ENCODE measurements at regions not wholly inside any gene's neighbourhood (a gene's known extent, or its start where the extent isn't known, plus 50 kb on each side); places are given as distances from the start of the nearest gene placed in this dataset.
"Not testable (repeated sequence)": the region's sequence is repeated elsewhere in the genome, so short reads cannot be mapped to it uniquely, and the experiment has no call there.

GRCh38 chr11:112661571-112661970 lies 299.6 kb upstream of the NCAM1 start:
- no peak for DNase-seq

DNA sequence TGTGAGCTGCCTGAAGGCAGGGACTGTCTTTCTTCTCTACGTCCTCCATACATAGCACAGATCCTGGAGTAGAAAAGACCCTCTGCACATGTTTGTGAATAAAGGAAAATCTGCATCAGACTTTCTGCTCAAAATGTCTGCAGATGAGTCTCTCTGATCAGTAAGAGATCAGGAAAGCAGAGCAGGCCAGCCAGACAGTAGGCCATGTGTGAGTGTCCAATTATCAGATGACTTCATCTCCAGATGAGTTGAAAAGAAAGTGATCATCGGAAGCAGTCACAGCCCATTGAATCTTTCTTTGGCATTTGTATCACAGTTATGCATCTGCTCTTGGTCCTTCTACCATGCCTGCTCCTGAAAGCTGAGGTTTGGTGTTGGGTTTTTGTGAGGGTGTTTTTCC lies 298.7 kb upstream of the NCAM1 start:
- DNase-seq: no peak

GRCh38 chr11:112663947-112664634 lies 297.1 kb upstream of the NCAM1 start:
- no peak for DNase-seq

GRCh38 chr11:112665291-112665690 lies 295.9 kb upstream of the NCAM1 start:
- DNase-seq: no peak

- DNase-seq: no peak
These were observed 295.0 kb upstream of the NCAM1 start for GRCh38 chr11:112666253-112666652.

DNA sequence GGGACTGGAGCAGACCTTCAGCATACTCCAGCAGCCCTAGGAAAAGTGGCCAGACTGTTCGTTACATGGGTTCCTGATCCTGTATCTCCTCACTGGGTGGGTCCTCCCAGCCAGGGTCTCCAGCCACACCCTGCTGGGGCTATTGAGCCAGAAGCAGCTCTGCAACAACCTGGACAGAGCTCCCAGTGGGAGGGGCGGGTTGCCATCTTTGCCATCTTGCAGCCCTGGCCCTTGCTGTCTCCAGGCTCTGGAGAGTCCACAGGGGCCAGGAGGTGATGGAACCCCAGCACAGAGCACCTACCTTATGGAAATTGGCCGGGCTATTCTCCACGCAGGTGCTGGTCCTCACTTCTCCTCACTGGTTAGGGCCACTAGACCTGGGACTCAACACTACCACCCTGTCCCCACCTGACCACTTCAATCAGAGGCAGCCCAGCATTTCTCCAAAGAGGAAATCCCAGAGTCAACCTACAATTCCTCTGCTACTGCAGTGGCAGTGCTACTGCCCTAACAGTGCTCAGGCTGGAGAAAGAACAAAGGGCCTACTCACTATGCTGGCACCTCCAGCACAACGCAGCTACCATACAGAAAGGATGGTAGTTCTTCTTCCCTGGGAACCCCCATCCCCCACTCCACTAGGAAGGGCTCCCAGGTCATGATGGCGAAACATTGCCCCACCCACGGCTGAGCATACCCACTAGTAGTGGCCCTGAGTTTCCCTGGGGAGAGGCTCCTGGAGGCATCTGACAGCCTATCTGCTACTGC lies 290.2 kb upstream of the NCAM1 start:
- peak in 2 of 3 donors; percentile 8 to 13 for DNase-seq

DNA sequence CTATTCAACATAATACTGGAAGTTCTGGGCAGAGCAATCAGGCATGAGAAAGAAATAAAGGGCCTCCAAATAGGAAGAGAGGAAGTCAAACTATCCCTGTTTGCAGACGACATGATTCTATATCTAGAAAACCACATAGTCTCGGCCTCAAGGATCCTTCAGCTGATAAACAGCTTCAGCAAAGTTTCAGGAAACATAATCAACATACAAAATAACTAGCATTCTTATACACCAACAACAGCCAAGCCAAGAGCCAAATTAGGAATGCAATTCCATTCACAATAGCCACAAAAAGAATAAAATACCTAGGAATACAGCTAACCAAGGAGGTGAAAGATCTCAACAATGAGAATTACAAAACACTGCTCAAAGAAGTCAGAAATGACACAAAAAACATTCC lies 287.8 kb upstream of the NCAM1 start:
- not testable (repeated sequence) for DNase-seq

GRCh38 chr11:112685111-112685510 lies 276.1 kb upstream of the NCAM1 start:
- no peak for DNase-seq

DNA sequence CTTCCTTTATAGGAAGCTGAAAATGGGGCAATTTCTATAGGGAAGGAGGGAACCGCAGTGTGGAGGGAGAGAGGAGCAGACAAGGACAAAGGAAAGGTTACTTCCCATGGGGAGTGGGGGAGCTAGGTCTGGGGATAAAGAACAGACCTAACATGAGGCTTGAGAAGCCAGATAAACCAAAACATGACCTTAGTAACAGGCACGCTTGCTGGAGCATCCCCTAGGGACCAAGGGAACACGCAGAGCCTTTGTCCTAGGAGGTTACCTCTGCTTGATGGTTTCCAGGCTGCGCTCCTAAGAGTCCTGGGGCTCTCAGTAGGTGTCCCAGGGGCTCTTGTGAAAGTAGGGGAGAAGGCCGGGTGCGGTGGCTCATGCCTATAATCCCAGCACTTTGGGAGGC lies 271.4 kb upstream of the NCAM1 start:
- DNase-seq: no peak

GRCh38 chr11:112693781-112694180 lies 267.4 kb upstream of the NCAM1 start:
- no peak for DNase-seq

GRCh38 chr11:112694245-112694644 lies 267.0 kb upstream of the NCAM1 start:
- no peak for DNase-seq

GRCh38 chr11:112694813-112695212 lies 266.4 kb upstream of the NCAM1 start:
- no peak for DNase-seq

GRCh38 chr11:112697391-112698178 lies 263.6 kb upstream of the NCAM1 start:
- no peak for DNase-seq

GRCh38 chr11:112705148-112705547 lies 256.1 kb upstream of the NCAM1 start:
- no peak for DNase-seq

- no peak for DNase-seq
These were observed 254.4 kb upstream of the NCAM1 start for GRCh38 chr11:112706863-112707262.

DNA sequence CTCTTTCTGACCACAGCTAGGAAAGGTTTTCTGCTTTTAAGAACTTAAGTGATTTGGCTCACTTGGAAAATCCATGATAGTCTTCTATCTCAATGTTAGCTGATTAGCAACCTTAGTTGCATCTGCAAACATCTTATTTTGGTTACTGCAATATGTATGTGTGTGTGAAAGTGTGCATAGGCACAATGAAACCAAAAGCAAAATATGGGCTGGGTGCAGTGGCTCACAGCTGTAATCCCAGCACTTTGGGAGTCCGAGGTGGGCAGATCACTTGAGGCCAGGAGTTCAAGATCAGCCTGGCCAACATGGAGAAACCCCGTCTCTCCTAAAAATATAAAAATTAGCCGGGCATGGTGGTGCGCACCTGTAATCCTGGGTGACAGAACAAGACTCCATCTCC lies 246.9 kb upstream of the NCAM1 start:
- DNase-seq: not testable (repeated sequence)

- DNase-seq: no peak
These were observed 246.2 kb upstream of the NCAM1 start for GRCh38 chr11:112715056-112715455.

DNA sequence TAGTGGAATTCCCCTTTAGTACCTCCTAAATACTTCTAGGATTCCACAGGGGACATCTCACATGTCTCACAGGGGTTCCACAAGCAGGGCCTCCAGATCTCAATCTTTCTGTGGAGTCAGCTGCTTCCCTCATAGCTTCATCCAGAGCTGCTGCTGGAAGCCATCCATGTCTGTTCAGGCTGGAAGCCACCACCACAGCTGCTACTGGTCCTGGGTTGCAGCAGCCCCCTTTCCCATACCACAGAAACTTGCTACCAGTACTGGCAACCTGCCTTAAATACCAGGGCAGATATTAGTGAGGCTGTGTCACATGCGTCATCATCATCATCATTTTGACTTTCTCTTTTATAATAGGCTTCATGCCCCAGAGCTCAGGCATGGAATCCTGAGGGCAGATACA lies 242.7 kb upstream of the NCAM1 start:
- no peak for DNase-seq

- no peak for DNase-seq
These were observed 241.3 kb upstream of the NCAM1 start for GRCh38 chr11:112719736-112720525.

DNA sequence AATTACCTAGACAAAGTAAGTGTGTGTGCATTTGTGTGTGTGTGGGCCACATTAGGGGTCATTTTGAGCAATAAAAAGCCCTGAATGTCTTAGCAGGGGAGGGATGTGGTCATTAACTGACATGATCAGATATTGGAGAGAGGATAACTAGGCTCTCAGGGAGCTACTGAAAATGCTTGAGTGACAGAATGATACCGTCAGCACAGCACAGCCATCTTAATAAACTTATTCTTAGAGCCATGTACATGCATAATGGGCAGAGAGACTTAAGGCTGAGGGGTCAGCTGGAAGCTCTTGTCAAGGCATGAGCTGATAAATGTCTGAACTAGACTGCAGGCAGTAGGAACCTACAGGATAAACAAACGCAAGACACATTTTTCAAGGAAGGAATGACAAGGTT lies 239.1 kb upstream of the NCAM1 start:
- no peak for DNase-seq

- DNase-seq: no peak
These were observed 238.3 kb upstream of the NCAM1 start for GRCh38 chr11:112722876-112723275.

GRCh38 chr11:112723676-112724495 lies 237.3 kb upstream of the NCAM1 start:
- no peak for DNase-seq
